ENCODE measurements at regions not wholly inside any gene's neighbourhood (a gene's known extent, or its start where the extent isn't known, plus 50 kb on each side); places are given as distances from the start of the nearest gene placed in this dataset.

DNA sequence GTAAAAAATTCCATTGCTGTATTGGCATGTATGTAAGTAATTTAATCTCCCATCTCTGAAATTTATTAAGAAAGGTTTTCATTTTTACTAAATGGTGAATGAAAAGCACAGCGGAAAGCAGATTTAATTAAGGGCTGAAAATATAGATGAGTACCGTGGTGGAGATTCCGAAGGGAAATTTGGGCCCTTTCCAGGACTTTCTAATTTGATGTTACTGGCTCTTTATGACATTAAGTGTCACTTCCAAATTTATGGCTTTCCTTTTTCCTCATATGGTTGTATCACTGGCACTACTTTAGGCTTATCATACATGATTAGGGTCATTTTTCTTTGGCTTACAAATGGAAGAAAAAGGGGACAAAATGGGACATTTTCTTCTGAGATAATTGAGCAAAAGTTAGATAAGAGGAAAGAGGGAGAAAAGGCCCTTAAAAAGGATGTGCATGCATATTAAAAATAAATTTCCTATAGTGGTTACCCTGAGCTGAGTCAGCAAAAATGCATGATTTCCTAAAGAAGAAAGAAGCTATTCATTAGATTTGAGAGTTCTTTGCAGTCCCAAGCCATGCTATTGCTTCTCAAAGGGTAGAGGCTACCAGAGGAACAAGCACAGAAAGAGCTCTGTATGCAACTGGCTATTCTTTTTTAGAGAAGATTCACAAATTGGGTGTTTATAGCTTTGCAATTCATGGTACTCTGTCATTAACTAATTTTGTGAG, 74.9 kb upstream of the CNIH3 start:
- TF ChIP-seq, protein P1, sequence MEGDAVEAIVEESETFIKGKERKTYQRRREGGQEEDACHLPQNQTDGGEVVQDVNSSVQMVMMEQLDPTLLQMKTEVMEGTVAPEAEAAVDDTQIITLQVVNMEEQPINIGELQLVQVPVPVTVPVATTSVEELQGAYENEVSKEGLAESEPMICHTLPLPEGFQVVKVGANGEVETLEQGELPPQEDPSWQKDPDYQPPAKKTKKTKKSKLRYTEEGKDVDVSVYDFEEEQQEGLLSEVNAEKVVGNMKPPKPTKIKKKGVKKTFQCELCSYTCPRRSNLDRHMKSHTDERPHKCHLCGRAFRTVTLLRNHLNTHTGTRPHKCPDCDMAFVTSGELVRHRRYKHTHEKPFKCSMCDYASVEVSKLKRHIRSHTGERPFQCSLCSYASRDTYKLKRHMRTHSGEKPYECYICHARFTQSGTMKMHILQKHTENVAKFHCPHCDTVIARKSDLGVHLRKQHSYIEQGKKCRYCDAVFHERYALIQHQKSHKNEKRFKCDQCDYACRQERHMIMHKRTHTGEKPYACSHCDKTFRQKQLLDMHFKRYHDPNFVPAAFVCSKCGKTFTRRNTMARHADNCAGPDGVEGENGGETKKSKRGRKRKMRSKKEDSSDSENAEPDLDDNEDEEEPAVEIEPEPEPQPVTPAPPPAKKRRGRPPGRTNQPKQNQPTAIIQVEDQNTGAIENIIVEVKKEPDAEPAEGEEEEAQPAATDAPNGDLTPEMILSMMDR (IDR thresholded peaks at IDR 0.05), result no peak
- TF ChIP-seq POLR2A (IDR thresholded peaks at IDR 0.05), result no peak
